IPS-20b (cell line): ENCODE measurements at regions not wholly inside any gene's neighbourhood (a gene's known extent, or its start where the extent isn't known, plus 50 kb on each side); places are given as distances from the start of the nearest gene placed in this dataset.
"Not testable (repeated sequence)": the region's sequence is repeated elsewhere in the genome, so short reads cannot be mapped to it uniquely, and the experiment has no call there.

Experiments
- H3K27ac ChIP-seq: one replicate; pipeline ENCODE4 v1.5.1; 2013; ENCODE audit warnings: low read length
- H3K27me3 ChIP-seq: 2 replicates; pipeline ENCODE4 v1.6.1; 2013; ENCODE audit warnings: mild to moderate bottlenecking, low read length, inconsistent platforms; ENCODE audit not compliant: insufficient read depth
- H3K36me3 ChIP-seq: 2 replicates; pipeline ENCODE4 v1.6.1; 2013; ENCODE audit warnings: low read depth, mild to moderate bottlenecking, inconsistent platforms, low read length, moderate library complexity; ENCODE audit not compliant: insufficient read depth
- H3K4me1 ChIP-seq: 2 replicates; pipeline ENCODE4 v1.6.1; 2013; ENCODE audit warnings: mild to moderate bottlenecking, control low read depth, inconsistent platforms, low read length, moderate library complexity; ENCODE audit not compliant: insufficient read depth
- H3K4me3 ChIP-seq: 2 replicates; pipeline ENCODE4 v1.5.1; 2013; ENCODE audit warnings: mild to moderate bottlenecking, low read length, inconsistent platforms
- H3K9ac ChIP-seq: 2 replicates; pipeline ENCODE4 v1.6.1; 2013; ENCODE audit warnings: low read depth, mild to moderate bottlenecking, inconsistent platforms, low read length, moderate library complexity
- H3K9me3 ChIP-seq: 2 replicates; pipeline ENCODE4 v1.6.1; 2013; ENCODE audit warnings: mild to moderate bottlenecking, low read depth, low read length, inconsistent platforms; ENCODE audit not compliant: insufficient read depth

- H3K36me3 ChIP-seq, result not testable (repeated sequence)
Observed at GRCh38 chrX:140226037-140226436, 260.7 kb upstream of the CXorf66 start.

GRCh38 chrX:140215894-140216293 is 250.6 kb upstream of the CXorf66 start:
- not testable (repeated sequence) for H3K9me3 ChIP-seq, H3K4me1 ChIP-seq, H3K36me3 ChIP-seq, H3K9ac ChIP-seq, H3K4me3 ChIP-seq, H3K27ac ChIP-seq, H3K27me3 ChIP-seq

More at GRCh38 chrX:140226037-140226436, 260.7 kb upstream of the CXorf66 start:
- not testable (repeated sequence) for H3K27ac ChIP-seq, H3K27me3 ChIP-seq, H3K4me3 ChIP-seq, H3K9me3 ChIP-seq, H3K4me1 ChIP-seq, H3K9ac ChIP-seq

GRCh38 chrX:140214518-140214917 is 249.2 kb upstream of the CXorf66 start:
- H3K27ac ChIP-seq, H3K27me3 ChIP-seq, H3K4me3 ChIP-seq, H3K36me3 ChIP-seq, H3K9ac ChIP-seq, H3K9me3 ChIP-seq, H3K4me1 ChIP-seq: not testable (repeated sequence)

- Histone ChIP-seq H3K36me3 (no peaks in the 10 kb centered on the region), H3K9me3 (no peaks in the 10 kb centered on the region), H3K9ac (no peak overlapping the region), H3K4me3 (no peak overlapping the region), H3K4me1 (no peaks in the 10 kb centered on the region), H3K27me3 (no peaks in the 10 kb centered on the region), H3K27ac (no peak overlapping the region)
Observed at GRCh38 chrX:140206657-140207056, 241.3 kb upstream of the CXorf66 start.

- Histone ChIP-seq H3K27ac (no peak overlapping the region), H3K4me1 (no peaks in the 10 kb centered on the region), H3K27me3 (no peaks in the 10 kb centered on the region), H3K4me3 (no peak overlapping the region), H3K9ac (no peak overlapping the region), H3K36me3 (no peaks in the 10 kb centered on the region), H3K9me3 (no peaks in the 10 kb centered on the region)
Observed at GRCh38 chrX:140190441-140191108, 225.3 kb upstream of the CXorf66 start.

- no peaks in the 10 kb centered on the region; the same call in 1 of the 2 replicates for H3K4me1 ChIP-seq
- no peak overlapping the region for H3K27ac ChIP-seq
- H3K9ac ChIP-seq, result no peak overlapping the region
- H3K27me3 ChIP-seq, result no peaks in the 10 kb centered on the region
- no peaks in the 10 kb centered on the region for H3K9me3 ChIP-seq
- H3K36me3 ChIP-seq, result no peaks in the 10 kb centered on the region
- no peak overlapping the region for H3K4me3 ChIP-seq
Observed at GRCh38 chrX:140180585-140180984, 215.3 kb upstream of the CXorf66 start.

- H3K9me3 ChIP-seq, result no peaks in the 10 kb centered on the region
- no peak overlapping the region for H3K4me3 ChIP-seq
- no peaks in the 10 kb centered on the region for H3K36me3 ChIP-seq
- H3K4me1 ChIP-seq, result no peaks in the 10 kb centered on the region; the same call in 1 of the 2 replicates
- H3K9ac ChIP-seq, result no peak overlapping the region
- no peaks in the 10 kb centered on the region for H3K27me3 ChIP-seq
- no peak overlapping the region for H3K27ac ChIP-seq
Observed at GRCh38 chrX:140177821-140178220, 212.5 kb upstream of the CXorf66 start.

- no peaks in the 10 kb centered on the region for H3K36me3 ChIP-seq
Observed at GRCh38 chrX:140172401-140172800, 207.1 kb upstream of the CXorf66 start.

GRCh38 chrX:140167551-140167950 is 202.2 kb upstream of the CXorf66 start:
- Histone ChIP-seq H3K9me3 (peaks cover 11% of the 10 kb centered on the region; the same call in 1 of the 2 replicates), H3K27ac (no peak overlapping the region), H3K27me3 (no peaks in the 10 kb centered on the region), H3K4me1 (no peaks in the 10 kb centered on the region), H3K4me3 (no peak overlapping the region), H3K36me3 (no peaks in the 10 kb centered on the region), H3K9ac (no peak overlapping the region)

More at GRCh38 chrX:140172401-140172800, 207.1 kb upstream of the CXorf66 start:
- Histone ChIP-seq H3K4me1 (no peaks in the 10 kb centered on the region; the same call in 1 of the 2 replicates), H3K9me3 (peaks cover 13% of the 10 kb centered on the region; the same call in 1 of the 2 replicates), H3K27me3 (no peaks in the 10 kb centered on the region), H3K9ac (no peak overlapping the region), H3K4me3 (no peak overlapping the region), H3K27ac (no peak overlapping the region)

- Histone ChIP-seq H3K4me3 (no peak overlapping the region), H3K9me3 (no peaks in the 10 kb centered on the region), H3K4me1 (no peaks in the 10 kb centered on the region), H3K9ac (no peak overlapping the region), H3K27ac (no peak overlapping the region), H3K36me3 (no peaks in the 10 kb centered on the region), H3K27me3 (no peaks in the 10 kb centered on the region)
Observed at GRCh38 chrX:140165849-140166248, 200.5 kb upstream of the CXorf66 start.

- Histone ChIP-seq H3K27ac (no peak overlapping the region), H3K4me3 (no peak overlapping the region), H3K27me3 (no peaks in the 10 kb centered on the region), H3K36me3 (no peaks in the 10 kb centered on the region), H3K4me1 (no peaks in the 10 kb centered on the region), H3K9ac (no peak overlapping the region), H3K9me3 (no peaks in the 10 kb centered on the region)
Observed at GRCh38 chrX:140164391-140164790, 199.1 kb upstream of the CXorf66 start.

- no peak overlapping the region for H3K4me3 ChIP-seq
- H3K4me1 ChIP-seq, result no peaks in the 10 kb centered on the region
- H3K27me3 ChIP-seq, result no peaks in the 10 kb centered on the region
- H3K27ac ChIP-seq, result no peak overlapping the region
- no peaks in the 10 kb centered on the region for H3K9me3 ChIP-seq
- no peak overlapping the region for H3K9ac ChIP-seq
- no peaks in the 10 kb centered on the region for H3K36me3 ChIP-seq
Observed at GRCh38 chrX:140163371-140164159, 198.2 kb upstream of the CXorf66 start.
